ENCODE measurements at regions not wholly inside any gene's neighbourhood (a gene's known extent, or its start where the extent isn't known, plus 50 kb on each side); places are given as distances from the start of the nearest gene placed in this dataset.
"Not testable (repeated sequence)": the region's sequence is repeated elsewhere in the genome, so short reads cannot be mapped to it uniquely, and the experiment has no call there.

DNA sequence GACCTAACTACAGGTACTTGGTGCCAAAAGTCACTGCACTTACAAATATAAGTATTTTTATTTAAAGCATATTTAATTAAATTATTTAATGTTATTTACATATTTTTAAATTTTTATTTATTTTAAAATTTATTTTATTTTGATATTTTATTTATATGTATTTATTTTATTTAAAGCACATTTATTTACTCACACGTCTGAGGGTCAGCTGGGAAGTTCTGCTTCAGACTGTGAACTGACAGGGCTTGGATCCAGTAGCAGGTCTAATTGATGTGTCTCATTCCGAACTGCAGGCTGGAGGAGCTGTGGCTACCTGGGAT is 392.5 kb downstream of the GBA3 start:
- H3K27ac ChIP-seq (ENCODE audit: low read depth, low read length), result no peak overlapping the region
- H3K36me3 ChIP-seq (ENCODE audit: low read length), result no peaks in the 10 kb centered on the region
- peaks cover under 1% of the 10 kb centered on the region; the same call in 1 of the 2 replicates for H3K9me3 ChIP-seq (ENCODE audit: insufficient read depth, low read length)
- no peaks in the 10 kb centered on the region for H3K79me2 ChIP-seq (ENCODE audit: insufficient read depth, low read length)
- no peak overlapping the region for H3K9ac ChIP-seq (ENCODE audit: low read length)
- TF ChIP-seq, protein P1, sequence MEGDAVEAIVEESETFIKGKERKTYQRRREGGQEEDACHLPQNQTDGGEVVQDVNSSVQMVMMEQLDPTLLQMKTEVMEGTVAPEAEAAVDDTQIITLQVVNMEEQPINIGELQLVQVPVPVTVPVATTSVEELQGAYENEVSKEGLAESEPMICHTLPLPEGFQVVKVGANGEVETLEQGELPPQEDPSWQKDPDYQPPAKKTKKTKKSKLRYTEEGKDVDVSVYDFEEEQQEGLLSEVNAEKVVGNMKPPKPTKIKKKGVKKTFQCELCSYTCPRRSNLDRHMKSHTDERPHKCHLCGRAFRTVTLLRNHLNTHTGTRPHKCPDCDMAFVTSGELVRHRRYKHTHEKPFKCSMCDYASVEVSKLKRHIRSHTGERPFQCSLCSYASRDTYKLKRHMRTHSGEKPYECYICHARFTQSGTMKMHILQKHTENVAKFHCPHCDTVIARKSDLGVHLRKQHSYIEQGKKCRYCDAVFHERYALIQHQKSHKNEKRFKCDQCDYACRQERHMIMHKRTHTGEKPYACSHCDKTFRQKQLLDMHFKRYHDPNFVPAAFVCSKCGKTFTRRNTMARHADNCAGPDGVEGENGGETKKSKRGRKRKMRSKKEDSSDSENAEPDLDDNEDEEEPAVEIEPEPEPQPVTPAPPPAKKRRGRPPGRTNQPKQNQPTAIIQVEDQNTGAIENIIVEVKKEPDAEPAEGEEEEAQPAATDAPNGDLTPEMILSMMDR (IDR thresholded peaks at IDR 0.05; ENCODE audit: insufficient read depth, low read length, poor library complexity, severe bottlenecking), result no peak
- no peak for TF ChIP-seq EZH2phosphoT487 (conservative IDR thresholded peaks at IDR 0.05; ENCODE audit: low read length)
- H3K4me2 ChIP-seq (ENCODE audit: low read depth, low read length, poor library complexity, severe bottlenecking), result no peak overlapping the region
- H4K20me1 ChIP-seq (ENCODE audit: low read depth, low read length), result no peaks in the 10 kb centered on the region
- no peaks in the 10 kb centered on the region for H3K9me2 ChIP-seq (replicated peaks; ENCODE audit: insufficient read depth, low read length)
- no peak overlapping the region for H3K4me3 ChIP-seq (ENCODE audit: insufficient read depth, low read length, poor library complexity, severe bottlenecking)
- no peak overlapping the region for H2AFZ ChIP-seq (ENCODE audit: low read depth, low read length, severe bottlenecking)
- H3F3A ChIP-seq (ENCODE audit: insufficient read depth), result no peaks in the 10 kb centered on the region
- H3K27me3 ChIP-seq (ENCODE audit: low read length), result no peaks in the 10 kb centered on the region

DNA sequence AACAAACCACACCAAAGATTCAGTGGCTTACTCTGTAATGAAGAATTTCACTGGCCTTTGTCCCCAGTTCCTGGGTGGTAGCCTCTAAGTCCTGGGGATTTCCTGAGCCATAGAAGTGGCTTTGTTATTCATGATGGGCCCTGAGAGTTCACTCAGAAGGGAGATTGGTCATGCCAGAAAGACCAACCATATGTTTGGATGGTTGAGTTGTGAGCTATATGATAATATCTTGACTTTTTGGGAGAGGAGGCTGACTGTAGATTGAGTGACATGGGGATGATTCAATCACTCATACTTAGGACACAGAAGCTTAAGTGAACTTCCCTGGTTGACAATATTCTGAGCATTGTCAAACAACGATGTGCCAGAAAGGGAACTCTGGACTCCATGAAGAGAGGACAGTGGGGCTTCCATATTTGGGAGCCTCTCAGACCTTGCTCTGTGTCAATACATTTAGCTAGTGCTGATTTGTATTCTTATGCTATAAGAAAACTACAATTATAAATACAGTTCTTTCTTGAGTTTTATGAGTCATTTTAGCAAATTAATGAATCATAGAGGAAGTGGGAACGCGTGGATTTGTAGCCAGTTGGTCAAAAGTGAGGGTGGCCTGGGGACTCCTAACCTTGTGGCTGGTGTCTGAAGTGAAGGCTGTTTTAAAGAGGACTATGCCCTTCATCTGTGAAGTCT is 392.0 kb downstream of the GBA3 start:
- no peak overlapping the region for H2AFZ ChIP-seq (ENCODE audit: low read depth, low read length, severe bottlenecking)
- no peak overlapping the region for H3K4me3 ChIP-seq (ENCODE audit: insufficient read depth, low read length, poor library complexity, severe bottlenecking)
- H3K36me3 ChIP-seq (ENCODE audit: low read length), result no peaks in the 10 kb centered on the region
- H3K4me2 ChIP-seq (ENCODE audit: low read depth, low read length, poor library complexity, severe bottlenecking), result no peak overlapping the region
- TF ChIP-seq, protein P1 (IDR thresholded peaks at IDR 0.05; ENCODE audit: insufficient read depth, low read length, poor library complexity, severe bottlenecking), result no peak
- no peak for TF ChIP-seq EZH2phosphoT487 (conservative IDR thresholded peaks at IDR 0.05; ENCODE audit: low read length)
- H3K79me2 ChIP-seq (ENCODE audit: insufficient read depth, low read length), result no peaks in the 10 kb centered on the region
- H3K27me3 ChIP-seq (ENCODE audit: low read length), result no peaks in the 10 kb centered on the region
- no peaks in the 10 kb centered on the region for H3F3A ChIP-seq (ENCODE audit: insufficient read depth)
- no peak overlapping the region for H3K27ac ChIP-seq (ENCODE audit: low read depth, low read length)
- peaks cover 4% of the 10 kb centered on the region; the same call in 1 of the 2 replicates for H3K9me3 ChIP-seq (ENCODE audit: insufficient read depth, low read length)
- no peaks in the 10 kb centered on the region for H4K20me1 ChIP-seq (ENCODE audit: low read depth, low read length)
- H3K9me2 ChIP-seq (replicated peaks; ENCODE audit: insufficient read depth, low read length), result no peaks in the 10 kb centered on the region
- H3K9ac ChIP-seq (ENCODE audit: low read length), result no peak overlapping the region

DNA sequence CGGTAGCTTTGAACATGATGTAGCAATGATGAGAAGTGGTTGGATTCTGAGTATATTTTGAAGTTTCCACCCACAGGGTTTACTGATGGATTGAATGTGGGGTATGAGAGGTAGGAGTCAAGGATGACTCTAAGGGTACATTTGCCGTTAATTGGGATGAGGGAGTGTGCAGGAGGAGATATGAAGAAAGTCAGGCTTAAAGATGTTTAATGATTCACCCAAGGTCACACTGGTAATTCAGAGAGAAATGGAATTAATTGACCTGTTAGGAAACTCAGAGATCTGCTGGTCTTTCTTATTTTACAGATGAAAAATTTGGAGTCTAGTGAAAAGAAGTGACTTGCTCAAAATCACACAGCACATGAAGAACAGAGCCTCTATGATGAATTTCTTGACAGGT is 390.7 kb downstream of the GBA3 start:
- no peak overlapping the region for H3K4me2 ChIP-seq (ENCODE audit: low read depth, low read length, poor library complexity, severe bottlenecking)
- no peaks in the 10 kb centered on the region for H3K27me3 ChIP-seq (ENCODE audit: low read length)
- H3K27ac ChIP-seq (ENCODE audit: low read depth, low read length), result no peak overlapping the region
- no peaks in the 10 kb centered on the region for H3K36me3 ChIP-seq (ENCODE audit: low read length)
- TF ChIP-seq, protein P1 (IDR thresholded peaks at IDR 0.05; ENCODE audit: insufficient read depth, low read length, poor library complexity, severe bottlenecking), result no peak
- TF ChIP-seq EZH2phosphoT487 (conservative IDR thresholded peaks at IDR 0.05; ENCODE audit: low read length), result no peak
- no peak overlapping the region for H3K4me3 ChIP-seq (ENCODE audit: insufficient read depth, low read length, poor library complexity, severe bottlenecking)
- H3K9me3 ChIP-seq (ENCODE audit: insufficient read depth, low read length), result peaks cover 8% of the 10 kb centered on the region; the same call in 1 of the 2 replicates
- H2AFZ ChIP-seq (ENCODE audit: low read depth, low read length, severe bottlenecking), result no peak overlapping the region
- H3F3A ChIP-seq (ENCODE audit: insufficient read depth), result no peaks in the 10 kb centered on the region
- H3K79me2 ChIP-seq (ENCODE audit: insufficient read depth, low read length), result no peaks in the 10 kb centered on the region
- no peaks in the 10 kb centered on the region for H4K20me1 ChIP-seq (ENCODE audit: low read depth, low read length)
- H3K9me2 ChIP-seq (replicated peaks; ENCODE audit: insufficient read depth, low read length), result no peaks in the 10 kb centered on the region
- no peak overlapping the region for H3K9ac ChIP-seq (ENCODE audit: low read length)

DNA sequence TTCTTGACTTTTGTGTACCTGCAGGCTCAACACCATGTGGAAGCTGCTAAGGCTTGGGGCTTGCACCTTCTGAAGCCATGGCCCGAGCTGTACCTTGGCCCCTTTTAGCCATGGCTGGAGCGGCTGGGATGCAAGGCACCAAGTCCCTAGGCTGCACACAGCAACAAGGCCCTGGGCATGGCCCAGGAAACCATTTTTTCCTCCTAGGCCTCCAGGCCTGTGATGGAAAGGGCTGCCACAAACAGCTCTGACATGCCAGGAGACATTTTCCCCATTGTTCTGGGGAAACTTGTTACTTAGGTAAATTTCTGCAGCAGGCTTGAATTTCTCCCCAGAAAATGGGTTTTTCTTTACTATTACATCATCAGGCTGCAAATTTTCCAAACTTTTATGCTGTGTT is 387.4 kb downstream of the GBA3 start:
- not testable (repeated sequence) for H3K27ac ChIP-seq (ENCODE audit: low read depth, low read length); H3K9ac ChIP-seq (ENCODE audit: low read length); H3K9me3 ChIP-seq (ENCODE audit: insufficient read depth, low read length); H2AFZ ChIP-seq (ENCODE audit: low read depth, low read length, severe bottlenecking); H3K9me2 ChIP-seq (replicated peaks; ENCODE audit: insufficient read depth, low read length); H3K36me3 ChIP-seq (ENCODE audit: low read length); H3K4me2 ChIP-seq (ENCODE audit: low read depth, low read length, poor library complexity, severe bottlenecking); H3F3A ChIP-seq (ENCODE audit: insufficient read depth); H3K27me3 ChIP-seq (ENCODE audit: low read length); H3K79me2 ChIP-seq (ENCODE audit: insufficient read depth, low read length); H4K20me1 ChIP-seq (ENCODE audit: low read depth, low read length); H3K4me3 ChIP-seq (ENCODE audit: insufficient read depth, low read length, poor library complexity, severe bottlenecking)

Measured in SU-DHL-6 (cell line).